HG02970 (cell line): ENCODE measurements at regions not wholly inside any gene's neighbourhood (a gene's known extent, or its start where the extent isn't known, plus 50 kb on each side); places are given as distances from the start of the nearest gene placed in this dataset.

Experiments
- ATAC-seq: cut with Tn5 transposase; IDR thresholded peaks from one replicate; pipeline ENCODE4 v1.9.1; 2021; ENCODE audit warnings: mild to moderate bottlenecking, moderate library complexity, moderate number of reproducible peaks; ENCODE audit not compliant: unreplicated experiment, low FRiP score

- no peak for ATAC-seq
Observed at GRCh38 chr13:79767126-79767525, 286.2 kb downstream of the NDFIP2 start.

- no peak for ATAC-seq
Observed at GRCh38 chr13:79765331-79765730, 284.4 kb downstream of the NDFIP2 start.

GRCh38 chr13:79749984-79750551 lies 269.1 kb downstream of the NDFIP2 start:
- ATAC-seq = no peak

- ATAC-seq = no peak
Observed at GRCh38 chr13:79749566-79749965, 268.6 kb downstream of the NDFIP2 start.

- ATAC-seq = no peak
Observed at GRCh38 chr13:79745081-79745480, 264.1 kb downstream of the NDFIP2 start.

GRCh38 chr13:79742923-79743322 lies 262.0 kb downstream of the NDFIP2 start:
- ATAC-seq = no peak

- ATAC-seq = no peak
Observed at GRCh38 chr13:79740991-79741390, 260.0 kb downstream of the NDFIP2 start.

- no peak for ATAC-seq
Observed at GRCh38 chr13:79736356-79736755, 255.4 kb downstream of the NDFIP2 start.

- ATAC-seq = no peak
Observed at GRCh38 chr13:79735228-79735627, 254.3 kb downstream of the NDFIP2 start.

GRCh38 chr13:79727086-79727485 lies 246.1 kb downstream of the NDFIP2 start:
- no peak for ATAC-seq

GRCh38 chr13:79725841-79726240 lies 244.9 kb downstream of the NDFIP2 start:
- ATAC-seq = no peak

GRCh38 chr13:79724348-79725103 lies 243.6 kb downstream of the NDFIP2 start:
- ATAC-seq = no peak

- no peak for ATAC-seq
Observed at GRCh38 chr13:79723519-79724024, 242.6 kb downstream of the NDFIP2 start.

GRCh38 chr13:79722885-79723445 lies 242.0 kb downstream of the NDFIP2 start:
- no peak for ATAC-seq

GRCh38 chr13:79716191-79716590 lies 235.2 kb downstream of the NDFIP2 start:
- no peak for ATAC-seq

GRCh38 chr13:79711631-79712030 lies 230.7 kb downstream of the NDFIP2 start:
- ATAC-seq = no peak

- no peak for ATAC-seq
Observed at GRCh38 chr13:79710376-79710775, 229.4 kb downstream of the NDFIP2 start.

- ATAC-seq = no peak
Observed at GRCh38 chr13:79709471-79709870, 228.5 kb downstream of the NDFIP2 start.

- ATAC-seq = no peak
Observed at GRCh38 chr13:79703772-79704171, 222.8 kb downstream of the NDFIP2 start.

- ATAC-seq = no peak
Observed at GRCh38 chr13:79695754-79696153, 214.8 kb downstream of the NDFIP2 start.

- no peak for ATAC-seq
Observed at GRCh38 chr13:79692846-79693245, 211.9 kb downstream of the NDFIP2 start.

- ATAC-seq = no peak
Observed at GRCh38 chr13:79691826-79692225, 210.9 kb downstream of the NDFIP2 start.
